ENCODE measurements at regions not wholly inside any gene's neighbourhood (a gene's known extent, or its start where the extent isn't known, plus 50 kb on each side); places are given as distances from the start of the nearest gene placed in this dataset.

- no peak for DNase-seq (ENCODE audit: low spot score)
Observed at GRCh38 chr2:240226672-240227537, 86.4 kb upstream of the OTOS start.

- no peak for DNase-seq (ENCODE audit: low spot score)
Observed at GRCh38 chr2:240227538-240228428, 87.3 kb upstream of the OTOS start.

DNA sequence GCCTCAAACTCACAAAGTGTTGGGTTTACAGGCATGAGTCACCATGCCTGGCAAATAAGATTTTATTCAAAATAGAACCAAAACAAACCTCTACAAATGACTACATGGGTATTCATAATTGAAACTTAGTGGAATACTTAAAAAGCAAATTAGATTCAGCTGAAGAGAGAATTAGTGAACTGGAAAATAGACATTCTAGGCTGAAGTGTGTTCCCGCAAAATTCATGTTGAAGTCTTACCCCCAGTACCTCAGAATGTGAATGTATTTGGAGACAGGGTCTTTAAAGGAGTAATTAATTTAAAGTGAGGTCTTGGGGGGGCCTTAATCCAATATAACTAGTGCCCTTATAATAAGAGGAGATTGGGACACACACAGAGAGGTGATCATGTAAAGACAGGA is 88.5 kb upstream of the OTOS start:
- DNase-seq (ENCODE audit: low spot score) = no peak

DNA sequence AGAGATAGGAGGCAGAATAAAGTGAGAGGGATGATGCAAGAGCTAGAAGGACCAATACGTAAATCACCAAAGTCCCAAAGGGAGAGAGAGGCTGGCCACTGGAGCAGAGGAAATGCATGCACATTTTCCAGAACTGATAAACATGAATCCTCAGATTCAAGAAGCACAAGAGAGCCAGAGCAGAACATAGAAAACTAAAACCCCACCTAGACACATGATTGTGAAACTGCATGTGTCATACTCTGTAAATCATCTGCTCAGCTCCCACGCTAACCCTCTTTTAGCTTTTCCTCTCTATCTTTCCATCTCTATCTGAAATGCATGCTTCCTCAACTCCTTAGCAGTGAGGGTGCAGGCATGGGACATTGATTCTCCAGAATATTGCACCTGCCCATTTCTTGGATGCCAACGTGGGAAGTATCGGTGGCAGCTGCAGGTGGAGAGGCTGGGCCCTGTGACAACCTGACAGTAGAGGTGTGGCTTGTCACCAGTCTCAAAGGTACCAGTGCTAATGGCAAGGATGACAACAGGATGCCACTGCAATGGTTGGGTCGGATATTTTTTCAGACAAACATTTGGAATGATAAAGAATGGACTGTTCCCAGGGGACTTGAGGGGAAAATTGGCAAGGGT is 89.3 kb upstream of the OTOS start:
- DNase-seq (ENCODE audit: low spot score) = no peak

DNA sequence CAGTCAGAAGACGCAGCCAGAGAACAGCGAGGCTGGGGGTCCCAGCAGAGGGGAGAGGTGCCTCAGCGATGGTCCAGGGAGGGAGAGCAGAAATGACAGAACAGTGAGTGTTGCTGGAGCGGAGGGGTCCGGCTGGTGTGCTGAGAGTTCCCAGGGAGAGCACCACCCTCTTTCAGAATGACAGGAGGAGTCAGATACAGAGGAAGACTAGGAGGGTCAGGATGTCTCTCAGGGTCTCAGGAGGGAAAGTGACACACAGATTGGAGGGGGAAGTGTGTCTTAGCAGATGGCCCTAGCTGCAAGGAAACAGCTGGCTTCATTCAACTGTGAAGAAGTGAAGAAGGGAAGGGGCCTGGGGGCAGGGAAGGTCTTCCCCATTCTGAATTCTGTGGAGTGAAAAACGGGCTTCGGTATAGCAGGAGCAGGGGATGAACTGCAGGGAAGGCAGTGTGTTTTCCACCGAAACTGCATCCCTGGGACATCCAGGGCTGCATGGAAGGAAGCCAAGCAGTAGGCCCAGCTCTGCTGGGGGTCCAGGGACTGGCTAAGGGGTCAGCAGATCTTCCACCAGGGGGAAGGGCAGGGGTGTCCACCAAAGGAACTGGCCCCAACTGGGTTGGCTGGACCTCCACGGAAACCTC is 90.0 kb upstream of the OTOS start:
- no peak for DNase-seq (ENCODE audit: low spot score)

DNA sequence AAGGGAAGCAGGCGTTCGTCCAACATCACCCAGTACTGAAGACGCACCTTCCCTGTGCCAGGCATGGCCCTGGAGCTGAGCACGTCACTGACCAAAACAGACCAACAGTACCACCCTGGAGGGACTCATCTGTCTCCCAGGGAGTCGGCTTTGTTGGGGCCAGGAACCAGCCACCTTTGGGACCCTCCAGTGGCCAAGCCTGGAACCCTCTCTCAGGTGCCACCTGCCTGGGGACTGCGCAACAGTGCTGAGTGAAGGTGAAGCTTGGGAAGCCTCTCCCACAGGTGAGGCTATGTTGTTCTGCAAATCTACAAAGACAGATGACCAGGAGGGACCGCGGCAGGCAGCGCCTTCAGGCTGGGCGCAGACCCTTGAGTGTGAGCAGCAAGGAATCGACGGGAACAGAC is 91.4 kb upstream of the OTOS start:
- no peak for DNase-seq (ENCODE audit: low spot score)

- no peak for DNase-seq (ENCODE audit: low spot score)
Observed at GRCh38 chr2:240232264-240232915, 91.9 kb upstream of the OTOS start.

DNA sequence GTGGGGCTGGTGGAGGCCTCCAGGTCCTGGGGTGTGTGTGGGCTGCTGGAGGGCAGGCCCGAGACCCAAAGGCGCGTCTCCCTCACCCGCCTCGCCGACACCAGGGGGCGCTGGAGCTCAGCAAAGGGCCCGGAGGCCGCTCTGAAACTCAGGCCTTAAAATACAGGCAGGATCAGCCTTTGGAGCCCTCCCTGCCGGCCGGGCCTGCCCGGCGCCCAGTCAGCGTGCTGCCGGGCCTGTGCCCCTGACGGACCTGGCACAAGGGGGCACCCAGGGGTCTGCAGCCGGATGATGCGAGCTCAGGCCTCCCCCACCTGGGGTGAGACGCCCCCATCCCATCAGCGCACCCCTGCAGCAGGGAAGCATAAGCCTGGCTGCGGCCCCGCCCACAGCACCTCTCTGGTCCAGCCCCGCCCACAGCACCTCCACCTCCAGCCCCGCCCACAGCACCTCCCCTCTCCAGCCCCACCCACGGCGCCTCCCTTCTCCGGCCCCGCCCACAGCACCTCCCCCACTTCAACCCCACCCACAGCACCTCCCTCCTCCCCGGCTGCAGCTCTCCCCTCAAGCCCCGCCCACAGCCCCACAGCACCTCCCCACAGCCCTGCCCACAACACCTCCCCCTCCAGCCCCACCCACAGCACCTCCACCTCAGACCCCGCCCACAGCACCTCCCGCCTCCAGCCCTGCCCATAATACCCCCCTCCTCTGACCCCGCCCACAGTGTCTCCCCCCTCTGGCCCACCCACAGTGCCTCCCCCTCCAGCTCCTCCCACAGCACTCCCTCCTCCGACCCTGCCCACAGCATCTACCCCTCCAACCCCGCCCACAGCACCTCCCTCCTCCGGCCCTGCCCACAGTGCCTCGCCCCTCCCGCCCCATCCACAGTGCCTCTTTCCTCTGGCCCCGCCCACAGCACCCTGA is 92.8 kb upstream of the OTOS start:
- DNase-seq (ENCODE audit: low spot score) = peak; percentile 90

- DNase-seq (ENCODE audit: low spot score) = no peak
Observed at GRCh38 chr2:240233885-240234502, 93.5 kb upstream of the OTOS start.

GRCh38 chr2:240234503-240234951 is 94.1 kb upstream of the OTOS start:
- no peak for DNase-seq (ENCODE audit: low spot score)

DNA sequence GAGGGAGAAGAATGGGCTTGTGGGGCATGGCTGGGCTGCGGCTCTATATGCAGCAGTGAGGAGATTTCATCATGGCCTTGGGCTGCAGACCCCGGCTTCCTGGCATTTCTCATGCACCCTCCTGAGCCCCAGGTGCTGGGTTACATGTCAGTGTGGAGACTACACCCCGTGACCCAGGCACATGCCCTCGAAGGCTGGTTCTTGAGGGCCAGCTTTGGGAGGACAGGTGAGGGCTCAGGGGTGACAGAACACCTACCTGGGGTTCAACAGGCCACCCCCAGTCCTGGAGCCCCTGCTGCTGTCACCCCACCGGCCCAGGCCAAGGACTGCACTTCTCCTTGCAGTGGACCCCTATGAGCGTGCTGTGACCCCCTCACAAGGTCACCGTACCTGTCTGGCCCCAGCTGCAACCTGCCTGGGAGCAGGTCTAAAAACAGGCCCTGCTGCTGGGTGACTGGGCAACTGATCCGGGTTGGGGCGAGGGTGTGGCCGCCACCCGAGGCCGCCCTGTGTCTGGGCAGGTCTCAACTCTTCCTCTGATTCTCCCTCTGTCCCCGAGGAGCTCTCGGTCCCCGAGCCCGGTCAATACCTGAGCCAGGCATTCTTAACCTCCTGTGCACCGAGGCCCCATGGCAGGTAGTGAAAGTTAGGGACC is 94.8 kb upstream of the OTOS start:
- no peak for DNase-seq (ENCODE audit: low spot score)

DNA sequence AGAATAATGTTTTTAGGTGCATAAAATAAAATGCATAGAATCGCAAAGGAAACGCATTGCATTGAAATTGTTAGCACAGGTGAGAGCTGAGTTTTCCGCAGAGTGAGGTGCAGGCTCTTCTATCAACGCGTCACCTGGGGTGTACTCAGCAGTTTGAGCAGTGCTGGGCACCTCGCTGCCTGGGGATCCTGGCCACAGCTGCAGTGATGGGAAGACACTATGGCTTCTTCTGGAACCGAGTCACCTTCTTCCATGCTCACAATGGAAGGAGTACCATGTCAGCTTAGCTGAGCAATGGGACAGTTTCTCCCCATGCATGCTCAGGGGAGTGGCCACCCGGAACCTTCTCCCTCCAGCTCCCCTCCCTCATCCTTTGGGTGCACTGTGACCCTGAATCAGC is 95.4 kb upstream of the OTOS start:
- no peak for DNase-seq (ENCODE audit: low spot score)

- DNase-seq (ENCODE audit: low spot score) = no peak
Observed at GRCh38 chr2:240236217-240237111, 96.0 kb upstream of the OTOS start.

DNA sequence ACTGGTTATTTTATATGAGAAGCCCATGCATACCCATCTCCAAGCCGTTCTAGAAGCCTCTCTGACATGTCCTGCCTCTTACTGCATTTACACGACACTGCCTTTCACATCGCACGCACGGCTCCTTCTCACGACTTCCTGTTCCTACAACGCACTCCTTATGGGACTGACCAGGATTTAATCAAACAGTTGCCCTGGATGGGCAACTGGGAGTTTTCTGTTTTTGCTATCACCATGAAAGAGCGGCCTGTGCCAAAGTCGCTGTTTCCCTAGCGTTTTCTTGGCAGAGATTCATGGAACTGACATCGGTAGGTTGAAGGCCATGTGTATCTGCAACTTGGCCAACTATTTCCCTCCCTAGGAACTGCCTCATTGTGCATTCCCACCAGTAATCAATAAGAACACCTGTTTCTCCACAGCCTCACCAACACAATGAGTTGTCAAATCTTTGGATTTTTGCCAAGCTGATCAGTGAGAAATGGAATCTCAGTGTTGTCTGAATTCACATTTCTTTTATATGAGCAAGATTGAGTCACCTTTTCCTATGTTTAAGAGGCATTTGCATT is 97.2 kb upstream of the OTOS start:
- no peak for DNase-seq (ENCODE audit: low spot score)

- no peak for DNase-seq (ENCODE audit: low spot score)
Observed at GRCh38 chr2:240238201-240238600, 97.7 kb upstream of the OTOS start.

DNA sequence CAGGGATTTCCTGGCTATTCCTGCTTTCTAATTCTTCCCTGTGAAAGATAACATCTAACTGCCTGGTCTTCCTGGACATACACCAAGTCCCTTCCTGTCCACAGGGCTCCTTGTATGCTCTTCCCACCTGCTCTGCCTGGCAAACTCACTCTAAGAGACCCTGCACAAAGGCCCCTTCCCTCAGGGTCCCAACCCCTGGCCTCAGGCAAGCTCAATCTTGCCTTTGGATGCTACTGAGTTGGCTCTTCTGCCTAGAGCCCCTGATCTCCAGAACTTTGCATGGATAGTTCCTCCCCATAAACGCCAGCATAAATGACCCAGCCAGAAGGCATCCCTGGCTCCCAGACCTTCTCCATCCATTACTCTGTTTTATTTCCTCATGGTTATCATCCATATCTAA is 98.3 kb upstream of the OTOS start:
- DNase-seq (ENCODE audit: low spot score) = no peak

DNA sequence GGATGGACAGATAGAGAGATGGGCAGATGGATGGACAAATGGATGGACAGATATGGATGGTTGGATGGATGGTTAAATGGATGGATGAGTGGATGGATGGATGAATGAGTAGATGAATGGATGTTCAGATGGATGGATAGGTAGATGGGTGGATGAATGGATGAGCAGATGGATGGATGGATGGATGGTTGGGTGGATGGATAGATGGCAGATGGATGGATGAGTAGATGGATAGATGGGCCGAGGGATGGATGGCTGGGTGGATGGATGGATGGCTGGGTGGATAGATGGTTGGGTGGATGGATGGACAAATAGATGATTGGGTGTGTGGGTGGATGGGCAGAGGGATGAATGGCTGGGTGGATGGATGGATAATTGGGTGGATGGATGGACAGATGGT is 98.9 kb upstream of the OTOS start:
- no peak for DNase-seq (ENCODE audit: low spot score)
